LNCaP clone FGC (cell line): ENCODE measurements at regions not wholly inside any gene's neighbourhood (a gene's known extent, or its start where the extent isn't known, plus 50 kb on each side); places are given as distances from the start of the nearest gene placed in this dataset.

Experiments
- DNase-seq: peaks from one replicate; pipeline ENCODE4 v3.0.0-alpha.2; 2011; ENCODE audit warnings: low read depth
- H3K4me3 ChIP-seq: 2 replicates; pipeline ENCODE4 v1.5.1; 2011; ENCODE audit warnings: mild to moderate bottlenecking, low read depth, low read length, control low read depth
- TF ChIP-seq, protein P1 (sequence below): IDR thresholded peaks from 2 replicates; pipeline ENCODE4 v1.5.1; 2012; ENCODE audit warnings: mild to moderate bottlenecking; ENCODE audit not compliant: control insufficient read depth, insufficient read depth; ENCODE audit errors: extremely low read depth

DNA sequence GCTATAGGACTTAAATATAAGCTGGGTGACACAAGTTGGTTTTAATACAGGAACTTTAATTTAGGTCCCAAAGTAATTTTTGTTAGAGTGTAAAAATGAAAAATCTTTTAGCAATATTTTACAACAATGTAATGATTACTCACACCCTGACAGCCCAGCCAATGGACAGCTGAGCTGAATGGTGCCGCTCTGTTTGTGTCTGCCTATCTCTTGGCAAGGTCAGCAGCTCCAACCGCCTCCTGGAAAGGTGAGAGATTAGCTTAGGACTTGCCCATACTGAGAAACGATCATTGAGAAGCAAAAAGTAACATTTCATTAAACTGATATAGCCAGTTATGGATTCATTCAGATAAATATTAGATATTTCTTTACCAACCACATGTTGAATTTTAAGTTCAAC is 463.6 kb upstream of the CD180 start:
- no peak overlapping the region for H3K4me3 ChIP-seq
- no peak for DNase-seq
- TF ChIP-seq, protein P1, sequence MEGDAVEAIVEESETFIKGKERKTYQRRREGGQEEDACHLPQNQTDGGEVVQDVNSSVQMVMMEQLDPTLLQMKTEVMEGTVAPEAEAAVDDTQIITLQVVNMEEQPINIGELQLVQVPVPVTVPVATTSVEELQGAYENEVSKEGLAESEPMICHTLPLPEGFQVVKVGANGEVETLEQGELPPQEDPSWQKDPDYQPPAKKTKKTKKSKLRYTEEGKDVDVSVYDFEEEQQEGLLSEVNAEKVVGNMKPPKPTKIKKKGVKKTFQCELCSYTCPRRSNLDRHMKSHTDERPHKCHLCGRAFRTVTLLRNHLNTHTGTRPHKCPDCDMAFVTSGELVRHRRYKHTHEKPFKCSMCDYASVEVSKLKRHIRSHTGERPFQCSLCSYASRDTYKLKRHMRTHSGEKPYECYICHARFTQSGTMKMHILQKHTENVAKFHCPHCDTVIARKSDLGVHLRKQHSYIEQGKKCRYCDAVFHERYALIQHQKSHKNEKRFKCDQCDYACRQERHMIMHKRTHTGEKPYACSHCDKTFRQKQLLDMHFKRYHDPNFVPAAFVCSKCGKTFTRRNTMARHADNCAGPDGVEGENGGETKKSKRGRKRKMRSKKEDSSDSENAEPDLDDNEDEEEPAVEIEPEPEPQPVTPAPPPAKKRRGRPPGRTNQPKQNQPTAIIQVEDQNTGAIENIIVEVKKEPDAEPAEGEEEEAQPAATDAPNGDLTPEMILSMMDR: no peak

DNA sequence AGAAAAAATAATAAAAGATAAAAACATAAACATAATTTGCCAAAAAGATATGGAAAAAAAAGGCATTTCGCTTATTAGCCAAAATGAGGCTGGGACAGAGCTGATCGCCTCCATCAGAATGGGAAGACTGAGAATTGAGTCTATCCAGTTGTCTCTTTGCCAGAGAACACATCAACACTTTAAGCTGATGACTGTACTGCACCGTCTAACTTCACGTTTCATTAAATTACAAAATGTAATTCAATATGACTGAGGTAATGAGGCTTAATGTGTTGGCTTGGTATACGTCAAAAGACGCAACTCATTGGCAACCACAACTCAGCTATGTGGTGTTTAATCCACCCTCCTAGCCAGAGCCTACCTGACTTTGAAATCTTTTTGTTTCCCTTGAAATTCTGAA is 462.7 kb upstream of the CD180 start:
- H3K4me3 ChIP-seq: no peak overlapping the region
- TF ChIP-seq, protein P1: no peak
- no peak for DNase-seq

DNA sequence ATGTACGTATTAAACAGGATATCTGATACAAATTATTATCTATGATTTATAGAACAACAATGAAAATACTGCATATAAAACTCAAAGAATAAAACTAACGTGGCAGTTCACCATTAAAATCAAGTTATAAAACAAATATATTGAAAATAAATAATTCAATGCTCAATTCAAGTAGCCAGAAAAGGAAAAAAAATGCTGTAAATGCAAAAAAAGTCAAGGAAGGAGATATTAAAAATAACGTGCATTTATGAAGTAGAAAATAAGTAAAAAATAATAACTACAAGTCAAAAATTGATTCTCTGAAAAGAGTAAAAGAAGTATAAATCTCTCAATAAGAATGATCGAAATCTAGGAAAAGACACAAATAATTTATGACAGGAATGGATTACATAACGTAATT is 460.5 kb upstream of the CD180 start:
- TF ChIP-seq, protein P1: no peak
- no peak overlapping the region for H3K4me3 ChIP-seq
- DNase-seq: no peak

DNA sequence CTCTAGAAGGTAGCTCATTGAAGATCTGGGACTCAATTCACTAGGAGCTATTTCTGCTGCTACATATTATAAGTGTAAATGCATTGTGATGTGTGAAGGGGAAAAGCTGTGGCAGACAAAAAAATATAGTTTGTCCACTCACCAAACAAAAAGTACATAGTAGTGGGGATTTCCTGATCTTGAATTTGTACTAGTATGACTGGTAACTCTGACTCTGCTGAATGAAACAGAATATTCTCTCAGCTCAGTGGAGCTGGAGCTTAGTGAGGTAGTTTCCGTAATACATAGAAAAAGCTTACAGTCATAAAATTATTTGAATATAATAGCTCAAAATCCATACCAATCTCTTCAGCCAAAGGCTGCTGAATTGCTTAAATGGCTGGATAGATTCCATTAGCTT is 455.6 kb upstream of the CD180 start:
- H3K4me3 ChIP-seq: no peak overlapping the region
- TF ChIP-seq, protein P1: no peak
- DNase-seq: no peak

DNA sequence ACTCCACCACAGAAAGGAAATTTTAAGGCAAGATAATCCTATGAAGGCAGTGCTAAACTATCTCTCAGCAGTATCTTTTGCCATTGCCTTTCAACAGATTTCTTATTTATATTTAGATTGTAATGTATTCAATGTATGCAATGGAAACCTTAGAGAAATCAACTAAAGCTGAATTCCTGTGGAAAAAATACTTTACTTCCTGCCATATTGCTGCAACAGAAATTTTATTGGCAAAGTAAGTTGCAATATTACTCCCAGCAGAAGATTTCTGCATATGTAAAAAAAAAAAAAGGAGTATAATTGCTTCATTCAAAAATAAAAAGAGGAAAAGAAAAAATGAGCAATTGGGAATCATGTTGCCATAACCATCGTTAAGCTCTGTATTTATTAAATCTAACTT is 454.6 kb upstream of the CD180 start:
- TF ChIP-seq, protein P1: no peak
- H3K4me3 ChIP-seq: no peak overlapping the region
- no peak for DNase-seq

DNA sequence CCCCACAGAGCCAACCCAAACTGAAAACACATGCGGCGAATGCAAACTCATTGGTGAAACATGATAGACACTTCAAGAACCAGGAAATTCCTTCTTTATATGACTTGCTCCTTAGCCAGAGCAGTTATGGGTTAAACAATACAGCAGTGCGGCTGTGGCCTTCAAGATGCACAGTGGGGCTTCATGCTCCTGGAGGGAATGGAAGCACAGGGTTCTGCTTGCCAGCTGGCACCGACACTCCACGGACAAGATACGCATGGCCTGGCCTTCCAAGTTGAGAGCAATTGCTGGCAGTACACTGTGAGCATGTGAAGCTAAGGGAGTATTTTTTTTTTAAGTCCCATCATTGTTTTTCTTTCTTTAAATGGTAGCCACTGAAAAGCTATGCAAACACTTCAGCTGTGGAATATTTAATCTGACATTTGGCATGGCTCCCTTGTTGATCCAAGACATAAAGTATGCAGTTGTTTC is 451.6 kb upstream of the CD180 start:
- H3K4me3 ChIP-seq: no peak overlapping the region
- DNase-seq: peak; percentile 56
- TF ChIP-seq, protein P1: no peak

DNA sequence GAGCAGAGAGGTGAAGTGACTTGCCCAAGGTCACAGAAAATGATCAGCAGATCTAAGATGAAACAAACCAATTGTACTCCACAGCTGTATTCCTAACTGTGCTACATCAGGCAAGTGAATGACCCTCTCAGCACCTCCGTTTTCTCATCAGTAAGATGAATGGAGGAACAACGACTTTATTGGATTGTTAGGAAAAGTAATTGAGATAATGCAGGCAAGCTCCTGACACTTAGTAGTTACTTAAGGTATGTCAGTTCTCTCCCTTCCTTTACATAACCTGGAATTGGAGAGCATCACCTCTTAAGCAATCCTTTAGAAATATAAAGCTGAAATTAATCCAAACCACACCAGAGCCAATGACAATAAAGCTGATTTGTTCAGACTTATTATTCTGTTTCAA is 451.2 kb upstream of the CD180 start:
- no peak for DNase-seq
- H3K4me3 ChIP-seq: no peak overlapping the region
- TF ChIP-seq, protein P1: no peak
